Keratinocyte (primary cell): ENCODE measurements at regions not wholly inside any gene's neighbourhood (a gene's known extent, or its start where the extent isn't known, plus 50 kb on each side); places are given as distances from the start of the nearest gene placed in this dataset.

Experiments used
- DNase-seq: peaks from one replicate; pipeline ENCODE4 v3.0.0-alpha.2; 2011; ENCODE audit warnings: low read depth, missing footprints, low spot score
- FAIRE-seq: peaks from 2 replicates; lab custom pipeline; 2011; peaks lifted over from hg19 to GRCh38; lab: Jason Lieb, UNC
- H2AFZ ChIP-seq: 2 replicates; pipeline ENCODE4 v1.6.0; 2012; ENCODE audit warnings: low read length, control low read depth, inconsistent platforms; ENCODE audit not compliant: control insufficient read depth
- H3K27ac ChIP-seq: 2 replicates; pipeline ENCODE4 v1.5.1; 2011; ENCODE audit warnings: low read length; ENCODE audit not compliant: control insufficient read depth, insufficient read depth
- H3K27me3 ChIP-seq: 3 replicates; pipeline ENCODE4 v1.6.0; 2011; ENCODE audit warnings: low read length; ENCODE audit not compliant: control insufficient read depth, insufficient read depth; ENCODE audit errors: extremely low read depth
- H3K36me3 ChIP-seq, 2 experiments: 2 replicates in 1 of 2; 3 replicates in 1 of 2; pipeline ENCODE4 v1.5.1; 2011; ENCODE audit warnings: low read length in 2 of 2, mild to moderate bottlenecking in 1 of 2; ENCODE audit not compliant: control insufficient read depth in 2 of 2, insufficient read depth in 2 of 2; ENCODE audit errors: extremely low read depth in 1 of 2
- H3K4me1 ChIP-seq: 3 replicates; pipeline ENCODE4 v1.5.1; 2011; ENCODE audit warnings: low read length; ENCODE audit not compliant: control insufficient read depth, insufficient read depth; ENCODE audit errors: extremely low read depth
- H3K4me2 ChIP-seq: 3 replicates; pipeline ENCODE4 v1.6.0; 2011; ENCODE audit warnings: low read depth, low read length; ENCODE audit not compliant: control insufficient read depth, insufficient read depth; ENCODE audit errors: extremely low read depth
- H3K4me3 ChIP-seq, 3 experiments: fragments of 200-600 bp in 1 of 3; sonication (generic) in 1 of 3; 2 replicates in 2 of 3; 3 replicates in 1 of 3; pipeline ENCODE4 v1.5.1; 2011 to 2016; ENCODE audit warnings: low read length in 3 of 3, mild to moderate bottlenecking in 3 of 3, control low read depth in 2 of 3, inconsistent platforms in 1 of 3, low read depth in 1 of 3, mixed read lengths in 1 of 3, mixed run types in 1 of 3, moderate library complexity in 1 of 3; ENCODE audit not compliant: control insufficient read depth in 2 of 3, insufficient read depth in 2 of 3; ENCODE audit errors: extremely low read depth in 1 of 3
- H3K79me2 ChIP-seq: 2 replicates; pipeline ENCODE4 v1.6.0; 2012; ENCODE audit warnings: low read length; ENCODE audit not compliant: control insufficient read depth, insufficient read depth
- H3K9ac ChIP-seq: 3 replicates; pipeline ENCODE4 v1.6.0; 2011; ENCODE audit warnings: low read length; ENCODE audit not compliant: control insufficient read depth, insufficient read depth; ENCODE audit errors: extremely low read depth
- H3K9me1 ChIP-seq: 3 replicates; pipeline ENCODE4 v1.6.0; 2011; ENCODE audit warnings: low read length; ENCODE audit not compliant: control insufficient read depth, insufficient read depth; ENCODE audit errors: extremely low read depth
- H3K9me3 ChIP-seq: 2 replicates; pipeline ENCODE4 v1.5.1; 2012; ENCODE audit warnings: low read depth, low read length; ENCODE audit not compliant: control insufficient read depth
- H4K20me1 ChIP-seq: 3 replicates; pipeline ENCODE4 v1.6.0; 2011; ENCODE audit warnings: low read length; ENCODE audit not compliant: control insufficient read depth, insufficient read depth; ENCODE audit errors: extremely low read depth
- CTCF ChIP-seq, 3 experiments: IDR thresholded peaks in 1 of 3; conservative IDR thresholded peaks in 1 of 3; optimal IDR thresholded peaks in 1 of 3; 2 replicates in 2 of 3; 3 replicates in 1 of 3; pipeline versions ENCODE3 to v1.5.1; 2011; ENCODE audit warnings: low read length in 3 of 3, mild to moderate bottlenecking in 3 of 3, moderate library complexity in 2 of 3, control low read depth in 1 of 3, inconsistent platforms in 1 of 3; ENCODE audit not compliant: insufficient read depth in 2 of 3; ENCODE audit errors: extremely low read depth in 1 of 3
- EZH2 ChIP-seq: IDR thresholded peaks from one replicate; pipeline ENCODE4 v1.6.1; 2012; ENCODE audit warnings: inconsistent platforms, mild to moderate bottlenecking, low read length, moderate library complexity
- dilution Hi-C: fragments of 300-500 bp; cut with MboI; formaldehyde crosslinking; loops from one replicate; pipeline ENCODE4 v1.7.0; 2020; ENCODE audit warnings: low sequenced_read_pairs; ENCODE audit not compliant: extremely low pct_ligation_motif_present

DNA sequence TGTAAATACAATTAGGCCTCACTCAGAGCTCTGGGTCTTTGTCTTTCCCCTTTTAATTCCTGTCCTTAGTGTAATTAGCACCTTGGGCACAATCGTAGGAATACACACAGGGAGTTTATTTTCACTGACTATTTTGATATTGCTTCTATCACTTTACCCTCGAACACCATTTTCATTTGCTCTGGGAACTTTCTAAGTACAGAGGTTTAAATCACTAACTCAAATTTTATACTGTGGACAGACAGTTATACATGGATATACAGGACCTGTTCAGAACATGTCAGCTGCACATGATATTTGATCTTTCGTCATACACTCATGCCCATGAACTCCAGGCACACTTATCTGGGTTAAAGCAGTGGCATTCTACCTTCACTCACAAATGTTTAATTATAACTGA is 217.8 kb upstream of the TMEM161B start:
- no peaks in the 10 kb centered on the region for H3K36me3 ChIP-seq
- H3K27me3 ChIP-seq = no peaks in the 10 kb centered on the region
- no peak for TF ChIP-seq EZH2
- no peak for TF ChIP-seq CTCF (optimal IDR thresholded peaks at IDR 0.05 in 1 of 3, IDR thresholded peaks at IDR 0.05 in 1 of 3, conservative IDR thresholded peaks at IDR 0.05 in 1 of 3; ENCODE audit: extremely low read depth in 1 of 3, insufficient read depth in 2 of 3, low read length in 3 of 3)
- DNase-seq (no peak), FAIRE-seq (no peak)
- H3K9ac ChIP-seq = no peak overlapping the region
- H2AFZ ChIP-seq = no peak overlapping the region
- H3K9me1 ChIP-seq = no peaks in the 10 kb centered on the region
- no peaks in the 10 kb centered on the region for H3K9me3 ChIP-seq
- H3K4me3 ChIP-seq = no peak overlapping the region
- no peak overlapping the region for H3K4me2 ChIP-seq
- H3K79me2 ChIP-seq = no peaks in the 10 kb centered on the region
- no peaks in the 10 kb centered on the region for H3K4me1 ChIP-seq
- dilution Hi-C loops = no loop called here
- H4K20me1 ChIP-seq = no peaks in the 10 kb centered on the region
- no peak overlapping the region for H3K27ac ChIP-seq

GRCh38 chr5:88485531-88485930 is 216.9 kb upstream of the TMEM161B start:
- dilution Hi-C loops = no loop called here

More at GRCh38 chr5:88485531-88485930, 216.9 kb upstream of the TMEM161B start:
- Histone ChIP-seq H3K27ac (no peak overlapping the region), H3K4me3 (no peak overlapping the region), H4K20me1 (no peaks in the 10 kb centered on the region), H3K27me3 (no peaks in the 10 kb centered on the region), H3K36me3 (no peaks in the 10 kb centered on the region), H3K9ac (no peak overlapping the region), H3K9me3 (no peaks in the 10 kb centered on the region), H3K9me1 (no peaks in the 10 kb centered on the region), H3K4me1 (no peaks in the 10 kb centered on the region), H3K4me2 (no peak overlapping the region), H2AFZ (no peak overlapping the region), H3K79me2 (no peaks in the 10 kb centered on the region)
- DNase-seq (no peak), FAIRE-seq (no peak)
- no peak for TF ChIP-seq EZH2
- TF ChIP-seq CTCF (optimal IDR thresholded peaks at IDR 0.05 in 1 of 3, IDR thresholded peaks at IDR 0.05 in 1 of 3, conservative IDR thresholded peaks at IDR 0.05 in 1 of 3; ENCODE audit: extremely low read depth in 1 of 3, insufficient read depth in 2 of 3, low read length in 3 of 3) = no peak
